ENCODE measurements at regions not wholly inside any gene's neighbourhood (a gene's known extent, or its start where the extent isn't known, plus 50 kb on each side); places are given as distances from the start of the nearest gene placed in this dataset.

DNA sequence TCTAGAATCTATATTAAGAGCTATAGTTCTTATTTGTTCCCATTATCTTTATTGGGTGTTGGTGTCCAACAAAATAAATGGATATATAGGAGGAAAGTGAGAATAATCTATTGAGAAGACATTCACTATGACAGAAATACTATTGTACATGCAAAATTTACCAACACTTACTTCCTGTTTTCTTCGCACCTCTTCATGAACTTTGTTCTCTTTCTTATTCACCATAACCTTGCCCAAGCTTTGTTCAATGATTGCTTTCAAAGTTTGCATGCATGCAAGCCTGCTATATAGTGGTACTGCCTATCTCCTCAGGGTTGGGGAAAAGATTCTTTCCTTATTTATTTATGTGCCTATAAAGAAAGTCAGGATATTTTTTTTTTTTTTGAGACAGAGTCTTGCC is 176.4 kb upstream of the JADE1 start (continued):
- TF ChIP-seq, protein P1, sequence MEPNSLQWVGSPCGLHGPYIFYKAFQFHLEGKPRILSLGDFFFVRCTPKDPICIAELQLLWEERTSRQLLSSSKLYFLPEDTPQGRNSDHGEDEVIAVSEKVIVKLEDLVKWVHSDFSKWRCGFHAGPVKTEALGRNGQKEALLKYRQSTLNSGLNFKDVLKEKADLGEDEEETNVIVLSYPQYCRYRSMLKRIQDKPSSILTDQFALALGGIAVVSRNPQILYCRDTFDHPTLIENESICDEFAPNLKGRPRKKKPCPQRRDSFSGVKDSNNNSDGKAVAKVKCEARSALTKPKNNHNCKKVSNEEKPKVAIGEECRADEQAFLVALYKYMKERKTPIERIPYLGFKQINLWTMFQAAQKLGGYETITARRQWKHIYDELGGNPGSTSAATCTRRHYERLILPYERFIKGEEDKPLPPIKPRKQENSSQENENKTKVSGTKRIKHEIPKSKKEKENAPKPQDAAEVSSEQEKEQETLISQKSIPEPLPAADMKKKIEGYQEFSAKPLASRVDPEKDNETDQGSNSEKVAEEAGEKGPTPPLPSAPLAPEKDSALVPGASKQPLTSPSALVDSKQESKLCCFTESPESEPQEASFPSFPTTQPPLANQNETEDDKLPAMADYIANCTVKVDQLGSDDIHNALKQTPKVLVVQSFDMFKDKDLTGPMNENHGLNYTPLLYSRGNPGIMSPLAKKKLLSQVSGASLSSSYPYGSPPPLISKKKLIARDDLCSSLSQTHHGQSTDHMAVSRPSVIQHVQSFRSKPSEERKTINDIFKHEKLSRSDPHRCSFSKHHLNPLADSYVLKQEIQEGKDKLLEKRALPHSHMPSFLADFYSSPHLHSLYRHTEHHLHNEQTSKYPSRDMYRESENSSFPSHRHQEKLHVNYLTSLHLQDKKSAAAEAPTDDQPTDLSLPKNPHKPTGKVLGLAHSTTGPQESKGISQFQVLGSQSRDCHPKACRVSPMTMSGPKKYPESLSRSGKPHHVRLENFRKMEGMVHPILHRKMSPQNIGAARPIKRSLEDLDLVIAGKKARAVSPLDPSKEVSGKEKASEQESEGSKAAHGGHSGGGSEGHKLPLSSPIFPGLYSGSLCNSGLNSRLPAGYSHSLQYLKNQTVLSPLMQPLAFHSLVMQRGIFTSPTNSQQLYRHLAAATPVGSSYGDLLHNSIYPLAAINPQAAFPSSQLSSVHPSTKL (CRISPR knock-in tag; IDR thresholded peaks at IDR 0.05): no peak
- TF ChIP-seq HOXA9 (CRISPR knock-in tag; IDR thresholded peaks at IDR 0.05; ENCODE audit: borderline replicate concordance) (no peak), EED (CRISPR knock-in tag; IDR thresholded peaks at IDR 0.05) (no peak)

DNA sequence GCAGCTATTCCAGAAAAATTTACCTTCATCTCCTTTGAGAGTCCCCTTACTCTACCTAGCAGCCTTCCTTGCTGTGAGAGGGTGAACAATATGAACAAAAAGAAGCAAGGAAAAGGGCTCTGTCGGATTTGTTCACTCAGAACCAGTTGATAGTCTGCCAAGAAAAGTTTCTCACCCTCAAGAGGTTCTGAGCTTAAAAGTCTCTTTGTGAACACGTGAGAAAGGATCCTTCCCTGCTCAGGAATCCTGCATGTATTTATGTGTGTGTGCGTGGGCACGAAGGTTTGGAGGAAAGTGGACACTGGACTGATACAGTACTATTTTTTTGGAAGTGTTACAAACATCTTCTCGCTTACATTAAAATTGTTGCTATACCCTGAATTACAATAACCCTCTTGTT is 178.6 kb upstream of the JADE1 start:
- WGBS (ENCODE audit: low lambda C conversion rate): 46% methylated on average over 5 of the region's 5 CpGs
- Histone ChIP-seq H3K9ac (ENCODE audit: insufficient read depth, low read depth, low read length) (no peak overlapping the region), H3K27me3 (ENCODE audit: control insufficient read depth in 1 of 2, insufficient read depth in 2 of 2, low read length in 2 of 2) (no peaks in the 10 kb centered on the region), H3K4me1 (ENCODE audit: insufficient read depth, low read length) (peaks cover 10% of the 10 kb centered on the region), H3K9me3 (ENCODE audit: low read length) (no peaks in the 10 kb centered on the region), H3K4me3 (replicated peaks in 1 of 3; ENCODE audit: insufficient read depth in 1 of 3, low read depth in 2 of 3, low read length in 3 of 3) (no peak overlapping the region), H3K4me2 (ENCODE audit: low read depth, low read length) (no peak overlapping the region), H3K27ac (ENCODE audit: extremely low read length, insufficient read depth, low read length) (no peak overlapping the region), H4K20me1 (ENCODE audit: insufficient read depth, low read length) (no peaks in the 10 kb centered on the region), H2AFZ (ENCODE audit: low read length) (no peak overlapping the region), H3K36me3 (replicated peaks in 1 of 2; ENCODE audit: control insufficient read depth in 1 of 2, insufficient read depth in 2 of 2, low read length in 2 of 2) (no peaks in the 10 kb centered on the region), H3K79me2 (ENCODE audit: insufficient read depth, low read length) (no peaks in the 10 kb centered on the region)
- ATAC-seq: no peak
- in situ Hi-C loops (cut with HindIII; ENCODE audit: extremely low pct_ligation_motif_present, low pct_unique_long_range_greater_than_20kb): no loop called here
- no peak for TF ChIP-seq SMAD1 (CRISPR knock-in tag; IDR thresholded peaks at IDR 0.05; ENCODE audit: borderline replicate concordance, low read depth)
- TF ChIP-seq, protein P2, sequence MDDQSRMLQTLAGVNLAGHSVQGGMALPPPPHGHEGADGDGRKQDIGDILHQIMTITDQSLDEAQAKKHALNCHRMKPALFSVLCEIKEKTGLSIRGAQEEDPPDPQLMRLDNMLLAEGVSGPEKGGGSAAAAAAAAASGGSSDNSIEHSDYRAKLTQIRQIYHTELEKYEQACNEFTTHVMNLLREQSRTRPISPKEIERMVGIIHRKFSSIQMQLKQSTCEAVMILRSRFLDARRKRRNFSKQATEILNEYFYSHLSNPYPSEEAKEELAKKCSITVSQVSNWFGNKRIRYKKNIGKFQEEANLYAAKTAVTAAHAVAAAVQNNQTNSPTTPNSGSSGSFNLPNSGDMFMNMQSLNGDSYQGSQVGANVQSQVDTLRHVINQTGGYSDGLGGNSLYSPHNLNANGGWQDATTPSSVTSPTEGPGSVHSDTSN (CRISPR knock-in tag; IDR thresholded peaks at IDR 0.05; ENCODE audit: borderline replicate concordance): no peak
- TF ChIP-seq NKX3-1 (CRISPR knock-in tag; IDR thresholded peaks at IDR 0.05): no peak
- no peak for TF ChIP-seq TEAD3 (CRISPR knock-in tag; optimal IDR thresholded peaks at IDR 0.05; ENCODE audit: borderline replicate concordance)
- TF ChIP-seq ZNF329 (CRISPR knock-in tag; IDR thresholded peaks at IDR 0.05; ENCODE audit: low read depth): no peak
- TF ChIP-seq TBX2 (CRISPR knock-in tag; IDR thresholded peaks at IDR 0.05; ENCODE audit: borderline replicate concordance): no peak
- ChIA-PET POLR2A (no interaction called here), CTCF (ENCODE audit: low intra/inter-chr PET ratio, low total read pairs) (no interaction called here)
- intact Hi-C loops (cut with micrococcal nuclease; ENCODE audit: unreplicated experiment): no loop called here
- no peak for DNase-seq (ENCODE audit: low spot score)
- FAIRE-seq: no peak
- BruUV-seq (replicated peaks): no TSS peak

Measured in HepG2 (cell line).